Chondrocyte (in vitro differentiated cells): ENCODE measurements at regions not wholly inside any gene's neighbourhood (a gene's known extent, or its start where the extent isn't known, plus 50 kb on each side); places are given as distances from the start of the nearest gene placed in this dataset.

Experiments used
- DNase-seq: peaks from one replicate; pipeline ENCODE4 v3.0.0; 2021; ENCODE audit warnings: mixed read lengths, low spot score
- H3K27ac Mint-ChIP-seq: one replicate; pipeline ENCODE4 v1.8.0; 2021; ENCODE audit warnings: mild to moderate bottlenecking, moderate library complexity, mixed read lengths; ENCODE audit not compliant: unreplicated experiment
- H3K27me3 Mint-ChIP-seq: 2 replicates; pipeline ENCODE4 v1.8.0; 2021; ENCODE audit warnings: low read depth, mixed read lengths
- H3K36me3 Mint-ChIP-seq: 2 replicates; pipeline ENCODE4 v1.8.0; 2021; ENCODE audit warnings: low read depth, mixed read lengths
- H3K4me1 Mint-ChIP-seq: 2 replicates; pipeline ENCODE4 v1.8.0; 2021; ENCODE audit warnings: low read depth, mild to moderate bottlenecking, mixed read lengths
- H3K4me3 Mint-ChIP-seq: one replicate; pipeline ENCODE4 v1.8.0; 2021; ENCODE audit warnings: mild to moderate bottlenecking, moderate library complexity, mixed read lengths; ENCODE audit not compliant: unreplicated experiment
- H3K9me3 Mint-ChIP-seq: 2 replicates; pipeline ENCODE4 v1.8.0; 2021; ENCODE audit warnings: low read depth, mixed read lengths
- TF ChIP-seq, protein P1 (sequence below): fragments of 200-600 bp; sonication (generic); IDR thresholded peaks from 2 replicates; pipeline ENCODE4 v1.5.0; 2021; ENCODE audit warnings: antibody characterized with exemption, mild to moderate bottlenecking, moderate library complexity

DNA sequence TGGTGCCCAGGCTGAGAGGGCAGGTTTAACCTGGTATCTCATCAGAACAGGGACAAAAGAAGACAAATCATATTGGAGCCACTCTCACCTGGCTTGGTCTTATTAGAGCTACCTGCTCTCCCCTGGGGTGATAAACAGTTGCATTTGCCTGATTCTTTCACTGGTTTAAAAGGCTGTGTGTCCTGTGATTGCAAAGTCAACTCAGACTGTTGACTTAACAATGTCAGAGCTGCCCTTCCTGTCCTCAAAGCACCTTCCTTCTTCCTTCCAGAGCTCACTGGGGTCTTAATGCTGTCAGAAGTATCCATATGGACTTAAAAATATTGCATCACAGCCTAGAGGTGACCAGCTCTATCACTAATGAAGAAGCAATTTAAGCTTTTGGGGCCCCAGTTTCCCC lies 50.5 kb upstream of the MINAR1 start:
- no peaks in the 10 kb centered on the region for H3K4me1 Mint-ChIP-seq
- H3K4me3 Mint-ChIP-seq: no peak overlapping the region
- no peak overlapping the region for H3K27ac Mint-ChIP-seq
- TF ChIP-seq, protein P1, sequence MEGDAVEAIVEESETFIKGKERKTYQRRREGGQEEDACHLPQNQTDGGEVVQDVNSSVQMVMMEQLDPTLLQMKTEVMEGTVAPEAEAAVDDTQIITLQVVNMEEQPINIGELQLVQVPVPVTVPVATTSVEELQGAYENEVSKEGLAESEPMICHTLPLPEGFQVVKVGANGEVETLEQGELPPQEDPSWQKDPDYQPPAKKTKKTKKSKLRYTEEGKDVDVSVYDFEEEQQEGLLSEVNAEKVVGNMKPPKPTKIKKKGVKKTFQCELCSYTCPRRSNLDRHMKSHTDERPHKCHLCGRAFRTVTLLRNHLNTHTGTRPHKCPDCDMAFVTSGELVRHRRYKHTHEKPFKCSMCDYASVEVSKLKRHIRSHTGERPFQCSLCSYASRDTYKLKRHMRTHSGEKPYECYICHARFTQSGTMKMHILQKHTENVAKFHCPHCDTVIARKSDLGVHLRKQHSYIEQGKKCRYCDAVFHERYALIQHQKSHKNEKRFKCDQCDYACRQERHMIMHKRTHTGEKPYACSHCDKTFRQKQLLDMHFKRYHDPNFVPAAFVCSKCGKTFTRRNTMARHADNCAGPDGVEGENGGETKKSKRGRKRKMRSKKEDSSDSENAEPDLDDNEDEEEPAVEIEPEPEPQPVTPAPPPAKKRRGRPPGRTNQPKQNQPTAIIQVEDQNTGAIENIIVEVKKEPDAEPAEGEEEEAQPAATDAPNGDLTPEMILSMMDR: no peak
- H3K36me3 Mint-ChIP-seq: peaks cover 2% of the 10 kb centered on the region
- H3K27me3 Mint-ChIP-seq: no peaks in the 10 kb centered on the region
- H3K9me3 Mint-ChIP-seq: no peaks in the 10 kb centered on the region
- DNase-seq: no peak
